ENCODE measurements at regions not wholly inside any gene's neighbourhood (a gene's known extent, or its start where the extent isn't known, plus 50 kb on each side); places are given as distances from the start of the nearest gene placed in this dataset.

DNA sequence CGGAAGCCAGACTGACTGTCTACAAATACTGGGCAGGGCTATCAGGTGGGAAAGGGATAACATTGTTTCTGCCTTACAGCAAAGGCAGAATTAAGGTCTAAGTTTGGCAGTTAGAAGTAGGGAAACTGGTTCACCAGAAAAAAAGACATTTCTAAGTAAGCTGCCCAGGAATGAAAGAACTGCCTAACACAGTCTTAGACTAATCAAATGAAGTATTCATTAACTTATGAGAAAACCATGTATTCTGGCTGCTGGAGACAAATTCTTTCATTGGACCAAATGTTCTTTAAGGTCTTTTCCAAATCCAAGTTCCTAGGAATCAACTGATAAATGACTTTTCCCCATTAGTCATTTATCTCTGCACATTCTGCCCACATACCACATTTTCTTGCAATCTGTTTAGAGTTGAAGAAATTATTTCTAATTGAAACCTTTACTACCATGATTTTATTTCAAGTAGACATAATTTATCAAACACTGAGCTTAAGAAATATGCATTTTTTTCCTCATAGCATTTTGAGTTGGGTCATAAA lies 120.3 kb upstream of the OGFRL1 start:
- Histone ChIP-seq H3K9ac (ENCODE audit: low read depth, low read length) (no peak overlapping the region), H3K27me3 (ENCODE audit: insufficient read depth, low read length, poor library complexity) (no peaks in the 10 kb centered on the region), H3K79me2 (ENCODE audit: insufficient read depth, low read length) (no peaks in the 10 kb centered on the region), H3K36me3 (ENCODE audit: insufficient read depth, low read length) (no peaks in the 10 kb centered on the region), H2AFZ (ENCODE audit: low read depth, low read length) (no peak overlapping the region), H3K4me3 (ENCODE audit: low read depth in 1 of 2, low read length in 2 of 2) (no peak overlapping the region), H3K4me1 (ENCODE audit: insufficient read depth, low read length) (no peaks in the 10 kb centered on the region), H3K9me3 (ENCODE audit: insufficient read depth, low read length, severe bottlenecking) (no peaks in the 10 kb centered on the region), H3K27ac (ENCODE audit: low read length) (no peak overlapping the region), H4K20me1 (ENCODE audit: insufficient read depth, low read length) (no peaks in the 10 kb centered on the region), H3K4me2 (ENCODE audit: insufficient read depth, low read length) (no peak overlapping the region)
- TF ChIP-seq CTCF (IDR thresholded peaks at IDR 0.05; ENCODE audit: borderline replicate concordance, extremely low read depth, low read length, poor library complexity, severe bottlenecking) (no peak), EZH2 (IDR thresholded peaks at IDR 0.05; ENCODE audit: borderline replicate concordance, low read depth, low read length, severe bottlenecking) (no peak)
- DNase-seq (no peak), ATAC-seq (ENCODE audit: insufficient read depth, low read depth) (no peak)

DNA sequence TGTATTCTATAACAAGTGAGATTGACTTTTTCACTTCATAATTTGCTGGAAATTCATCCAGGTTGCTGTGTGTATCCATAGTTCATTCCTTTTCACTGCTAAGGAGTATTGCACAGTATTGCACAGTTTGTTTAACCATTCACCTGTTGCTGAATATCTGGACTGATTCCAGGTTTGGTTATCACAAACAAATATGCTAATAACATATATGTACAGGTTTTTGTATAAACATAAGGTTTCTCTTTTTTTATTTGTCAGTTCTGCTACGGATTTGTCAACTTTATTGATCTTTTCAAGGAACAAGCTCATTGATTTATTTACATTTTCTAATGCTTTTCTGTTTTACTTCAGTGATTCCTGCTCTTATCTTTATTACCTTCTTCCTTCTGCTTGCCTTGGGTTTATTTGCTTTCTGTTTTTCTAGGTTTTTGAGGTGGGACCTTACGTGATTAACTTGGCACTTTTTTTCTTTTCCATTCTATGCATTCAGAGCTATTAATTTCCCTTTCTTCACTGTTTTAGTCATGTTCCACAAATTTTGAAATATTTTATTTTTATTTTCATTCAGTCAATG lies 117.0 kb upstream of the OGFRL1 start:
- H3K79me2 ChIP-seq (ENCODE audit: insufficient read depth, low read length): no peaks in the 10 kb centered on the region
- no peak overlapping the region for H3K4me3 ChIP-seq (ENCODE audit: low read depth in 1 of 2, low read length in 2 of 2)
- H4K20me1 ChIP-seq (ENCODE audit: insufficient read depth, low read length): no peaks in the 10 kb centered on the region
- no peaks in the 10 kb centered on the region for H3K36me3 ChIP-seq (ENCODE audit: insufficient read depth, low read length)
- no peak overlapping the region for H3K4me2 ChIP-seq (ENCODE audit: insufficient read depth, low read length)
- H3K27me3 ChIP-seq (ENCODE audit: insufficient read depth, low read length, poor library complexity): no peaks in the 10 kb centered on the region
- TF ChIP-seq CTCF (IDR thresholded peaks at IDR 0.05; ENCODE audit: borderline replicate concordance, extremely low read depth, low read length, poor library complexity, severe bottlenecking): no peak
- TF ChIP-seq EZH2 (IDR thresholded peaks at IDR 0.05; ENCODE audit: borderline replicate concordance, low read depth, low read length, severe bottlenecking): no peak
- H3K9ac ChIP-seq (ENCODE audit: low read depth, low read length): no peak overlapping the region
- ATAC-seq (ENCODE audit: insufficient read depth, low read depth) (no peak), DNase-seq (no peak)
- no peaks in the 10 kb centered on the region for H3K4me1 ChIP-seq (ENCODE audit: insufficient read depth, low read length)
- H3K9me3 ChIP-seq (ENCODE audit: insufficient read depth, low read length, severe bottlenecking): no peaks in the 10 kb centered on the region
- H2AFZ ChIP-seq (ENCODE audit: low read depth, low read length): no peak overlapping the region
- H3K27ac ChIP-seq (ENCODE audit: low read length): no peak overlapping the region

- TF ChIP-seq EZH2 (IDR thresholded peaks at IDR 0.05; ENCODE audit: borderline replicate concordance, low read depth, low read length, severe bottlenecking) (no peak), CTCF (IDR thresholded peaks at IDR 0.05; ENCODE audit: borderline replicate concordance, extremely low read depth, low read length, poor library complexity, severe bottlenecking) (no peak)
- H3K9ac ChIP-seq (ENCODE audit: low read depth, low read length): no peak overlapping the region
- H3K9me3 ChIP-seq (ENCODE audit: insufficient read depth, low read length, severe bottlenecking): no peaks in the 10 kb centered on the region
- no peaks in the 10 kb centered on the region for H3K27me3 ChIP-seq (ENCODE audit: insufficient read depth, low read length, poor library complexity)
- H3K4me1 ChIP-seq (ENCODE audit: insufficient read depth, low read length): no peaks in the 10 kb centered on the region
- H3K4me3 ChIP-seq (ENCODE audit: low read depth in 1 of 2, low read length in 2 of 2): no peak overlapping the region
- H3K4me2 ChIP-seq (ENCODE audit: insufficient read depth, low read length): no peak overlapping the region
- ATAC-seq (ENCODE audit: insufficient read depth, low read depth): no peak
- H2AFZ ChIP-seq (ENCODE audit: low read depth, low read length): no peak overlapping the region
- no peak for DNase-seq
- no peak overlapping the region for H3K27ac ChIP-seq (ENCODE audit: low read length)
- no peaks in the 10 kb centered on the region for H4K20me1 ChIP-seq (ENCODE audit: insufficient read depth, low read length)
- H3K79me2 ChIP-seq (ENCODE audit: insufficient read depth, low read length): no peaks in the 10 kb centered on the region
- H3K36me3 ChIP-seq (ENCODE audit: insufficient read depth, low read length): no peaks in the 10 kb centered on the region
These were observed 109.2 kb upstream of the OGFRL1 start for GRCh38 chr6:71179249-71179885.

All from DND-41 (cell line).